AG10803 (cell line): ENCODE measurements at regions not wholly inside any gene's neighbourhood (a gene's known extent, or its start where the extent isn't known, plus 50 kb on each side); places are given as distances from the start of the nearest gene placed in this dataset.

Source experiments
- DNase-seq: peaks from one replicate; pipeline ENCODE4 v3.0.0; 2010; ENCODE audit warnings: low read depth
- H3K4me3 ChIP-seq: 2 replicates; pipeline ENCODE4 v1.5.1; 2011; ENCODE audit warnings: mild to moderate bottlenecking, low read length, control low read depth
- TF ChIP-seq, protein P1 (sequence below): conservative IDR thresholded peaks from 2 replicates; pipeline ENCODE4 v1.5.1; 2011; ENCODE audit warnings: mild to moderate bottlenecking, low read length, control low read depth, inconsistent platforms

DNA sequence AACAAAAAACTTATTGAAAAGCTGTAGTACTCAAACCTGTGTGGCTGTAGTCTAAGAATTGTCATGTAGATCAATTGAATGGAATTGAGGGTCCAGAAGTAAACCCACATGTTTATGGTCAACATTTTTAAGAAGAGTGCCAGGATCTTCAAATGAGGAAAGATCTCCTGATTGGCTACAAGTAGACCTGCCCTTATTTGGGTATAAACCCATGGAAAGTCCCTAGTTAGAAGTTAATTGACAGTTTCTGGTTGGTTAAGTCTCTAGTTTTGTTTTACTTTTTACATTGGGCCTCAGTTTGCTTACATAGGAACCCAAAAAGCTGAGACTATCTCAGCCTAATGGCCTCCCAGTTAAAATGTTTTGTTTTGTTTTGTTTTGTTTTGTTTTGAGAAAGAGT, 91.9 kb upstream of the RESF1 start:
- H3K4me3 ChIP-seq = no peak overlapping the region
- DNase-seq = no peak
- TF ChIP-seq, protein P1, sequence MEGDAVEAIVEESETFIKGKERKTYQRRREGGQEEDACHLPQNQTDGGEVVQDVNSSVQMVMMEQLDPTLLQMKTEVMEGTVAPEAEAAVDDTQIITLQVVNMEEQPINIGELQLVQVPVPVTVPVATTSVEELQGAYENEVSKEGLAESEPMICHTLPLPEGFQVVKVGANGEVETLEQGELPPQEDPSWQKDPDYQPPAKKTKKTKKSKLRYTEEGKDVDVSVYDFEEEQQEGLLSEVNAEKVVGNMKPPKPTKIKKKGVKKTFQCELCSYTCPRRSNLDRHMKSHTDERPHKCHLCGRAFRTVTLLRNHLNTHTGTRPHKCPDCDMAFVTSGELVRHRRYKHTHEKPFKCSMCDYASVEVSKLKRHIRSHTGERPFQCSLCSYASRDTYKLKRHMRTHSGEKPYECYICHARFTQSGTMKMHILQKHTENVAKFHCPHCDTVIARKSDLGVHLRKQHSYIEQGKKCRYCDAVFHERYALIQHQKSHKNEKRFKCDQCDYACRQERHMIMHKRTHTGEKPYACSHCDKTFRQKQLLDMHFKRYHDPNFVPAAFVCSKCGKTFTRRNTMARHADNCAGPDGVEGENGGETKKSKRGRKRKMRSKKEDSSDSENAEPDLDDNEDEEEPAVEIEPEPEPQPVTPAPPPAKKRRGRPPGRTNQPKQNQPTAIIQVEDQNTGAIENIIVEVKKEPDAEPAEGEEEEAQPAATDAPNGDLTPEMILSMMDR = no peak

DNA sequence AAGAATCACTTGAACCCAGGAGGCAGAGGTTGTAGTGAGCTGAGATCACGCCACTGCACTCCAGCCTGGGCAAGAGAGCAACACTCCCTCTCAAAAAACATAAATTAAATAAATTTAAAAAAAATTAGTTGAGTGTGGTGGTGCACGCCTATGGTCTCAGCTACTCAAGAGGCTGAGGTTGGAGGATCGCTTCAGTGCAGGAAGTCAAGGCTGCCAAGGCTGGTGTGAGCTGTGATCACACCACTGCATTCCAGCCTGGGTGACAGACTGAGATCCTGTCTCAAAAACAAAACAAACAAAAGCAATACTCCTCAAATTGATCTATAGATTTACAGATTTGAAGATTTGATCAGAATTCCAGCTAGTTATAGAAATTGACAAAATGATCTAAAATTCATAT, 92.7 kb upstream of the RESF1 start:
- H3K4me3 ChIP-seq = no peak overlapping the region
- DNase-seq = no peak
- TF ChIP-seq, protein P1 = no peak

DNA sequence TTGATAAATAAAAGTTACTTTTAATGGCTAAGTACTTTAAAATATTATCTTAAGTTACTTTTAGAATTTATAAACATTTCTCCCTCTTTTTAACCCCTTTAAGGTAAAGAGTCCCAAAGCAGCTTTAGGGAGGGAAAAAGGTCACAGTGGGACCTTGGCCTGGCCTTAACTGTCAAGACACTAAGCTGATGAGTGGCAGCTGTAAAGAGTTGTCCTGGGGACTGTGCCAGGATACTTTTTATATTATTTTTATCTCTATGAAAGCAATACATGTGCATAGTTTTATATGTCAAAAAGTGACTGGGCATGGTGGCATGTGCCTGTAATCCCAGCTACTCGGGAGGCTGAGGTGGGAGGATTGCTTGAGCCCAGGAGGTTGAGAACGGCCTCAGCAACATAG, 94.2 kb upstream of the RESF1 start:
- TF ChIP-seq, protein P1 = no peak
- H3K4me3 ChIP-seq = no peak overlapping the region

DNA sequence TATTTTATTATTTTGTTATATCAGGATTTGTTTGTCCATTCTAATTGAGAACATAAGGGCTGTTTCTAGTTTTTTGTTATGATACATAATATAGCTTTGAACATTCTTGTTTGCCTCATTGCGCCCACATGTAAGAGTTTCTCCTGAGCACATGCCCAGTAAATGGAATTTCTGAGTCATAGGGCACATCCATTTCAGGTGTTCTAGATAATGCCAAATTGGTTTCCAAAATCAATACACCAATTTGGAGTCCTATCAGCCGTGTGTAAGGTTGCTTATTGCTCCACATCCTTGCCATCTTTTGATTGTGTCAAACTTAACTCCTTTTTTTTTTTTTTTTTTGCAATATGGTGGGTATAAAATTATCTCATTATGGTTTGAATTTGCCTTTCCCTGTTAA, 97.9 kb upstream of the RESF1 start:
- TF ChIP-seq, protein P1 = no peak
- DNase-seq = no peak
- no peak overlapping the region for H3K4me3 ChIP-seq

More for the DNA sequence above, 94.2 kb upstream of the RESF1 start:
- DNase-seq = no peak

DNA sequence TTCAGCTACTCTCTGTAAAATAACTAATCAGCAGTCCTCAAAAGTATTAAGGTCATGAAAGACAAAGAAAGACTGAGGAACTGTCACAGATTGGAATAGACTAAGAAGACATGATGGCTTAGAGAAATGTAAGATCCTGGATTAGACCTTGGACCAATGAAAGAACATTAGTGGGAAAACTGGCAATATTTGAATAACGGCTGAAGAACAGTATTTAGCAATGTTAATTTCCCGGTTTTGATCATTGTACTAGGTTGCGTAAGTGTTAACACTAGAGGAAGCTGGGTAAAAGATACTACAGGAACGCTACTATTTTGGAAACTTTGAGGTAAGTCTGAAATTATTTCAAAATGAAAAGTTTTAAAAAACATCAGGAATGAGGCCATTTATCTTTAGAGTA, 98.8 kb upstream of the RESF1 start:
- TF ChIP-seq, protein P1 = no peak

DNA sequence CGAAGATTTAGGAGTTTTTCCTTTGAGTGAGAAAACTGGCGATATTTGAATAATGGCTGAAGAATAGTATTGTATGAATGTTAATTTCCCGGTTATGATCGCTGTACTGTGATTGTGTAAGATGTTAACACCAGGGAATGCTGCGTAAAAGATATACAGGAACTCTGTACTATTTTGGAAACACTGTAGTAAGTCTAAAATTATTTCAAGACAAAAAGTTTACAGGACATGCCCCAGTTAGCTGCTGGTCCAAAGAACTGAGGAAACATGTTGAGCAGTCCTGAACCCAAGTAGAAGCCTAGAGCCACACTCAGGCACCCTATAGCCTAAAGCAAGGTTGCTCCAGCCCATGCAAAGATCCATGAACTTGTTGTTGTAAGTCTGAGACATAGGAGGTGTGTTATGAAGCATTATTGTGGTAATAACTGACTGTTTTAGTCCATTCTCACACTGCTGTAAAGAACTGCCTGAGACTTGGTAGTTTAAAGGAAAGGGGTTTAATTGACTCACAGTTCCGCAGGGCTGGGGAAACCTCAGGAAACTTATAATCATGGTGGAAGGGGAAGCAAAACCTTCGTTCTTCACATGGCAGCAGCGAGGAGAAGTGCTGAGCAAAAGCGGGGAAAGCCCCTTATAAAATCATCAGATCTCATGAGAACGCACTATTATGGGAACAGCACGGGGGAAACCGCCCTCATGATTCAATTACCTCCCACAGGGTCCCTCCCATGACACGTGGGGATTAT, 99.8 kb upstream of the RESF1 start:
- H3K4me3 ChIP-seq = no peak overlapping the region
- TF ChIP-seq, protein P1 = no peak
- no peak for DNase-seq

More for the DNA sequence above, 98.8 kb upstream of the RESF1 start:
- no peak for DNase-seq
- no peak overlapping the region for H3K4me3 ChIP-seq

DNA sequence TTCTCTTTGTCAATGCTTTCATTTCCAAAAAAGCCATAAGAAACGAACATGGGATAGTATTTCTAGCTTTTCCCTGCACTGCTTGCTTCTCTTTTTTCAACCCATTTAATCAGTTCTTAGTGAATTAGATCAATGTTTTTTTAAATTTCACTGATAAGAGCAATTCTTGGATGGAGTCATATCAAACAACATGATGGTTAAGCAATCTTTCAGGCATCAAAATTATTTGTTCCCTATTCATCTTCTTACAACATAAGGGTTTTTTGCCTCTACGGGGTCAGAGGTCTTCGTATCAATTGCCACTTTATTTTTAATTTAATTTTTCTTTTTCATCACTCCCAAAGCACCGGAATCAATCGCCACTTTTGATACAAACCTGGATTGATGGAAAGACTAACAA, 103.8 kb upstream of the RESF1 start:
- no peak overlapping the region for H3K4me3 ChIP-seq
- TF ChIP-seq, protein P1 = no peak
- no peak for DNase-seq
